HG02938 (cell line): ENCODE measurements at regions not wholly inside any gene's neighbourhood (a gene's known extent, or its start where the extent isn't known, plus 50 kb on each side); places are given as distances from the start of the nearest gene placed in this dataset.

Experiments
- ATAC-seq: cut with Tn5 transposase; IDR thresholded peaks from one replicate; pipeline ENCODE4 v1.9.1; 2021; ENCODE audit warnings: mild to moderate bottlenecking, moderate library complexity; ENCODE audit not compliant: unreplicated experiment

- no peak for ATAC-seq
Observed at GRCh38 chr14:101024686-101025085, 121.2 kb upstream of the RTL1 start.

GRCh38 chr14:101025131-101025530 lies 121.6 kb upstream of the RTL1 start:
- ATAC-seq: no peak

GRCh38 chr14:101025696-101026095 lies 122.2 kb upstream of the RTL1 start:
- no peak for ATAC-seq

- ATAC-seq: no peak
Observed at GRCh38 chr14:101026341-101026740, 122.8 kb upstream of the RTL1 start.

- no peak for ATAC-seq
Observed at GRCh38 chr14:101027291-101027690, 123.8 kb upstream of the RTL1 start.

- ATAC-seq: no peak
Observed at GRCh38 chr14:101027966-101028365, 124.4 kb upstream of the RTL1 start.

GRCh38 chr14:101028971-101029667 lies 125.6 kb upstream of the RTL1 start:
- no peak for ATAC-seq

GRCh38 chr14:101029668-101030290 lies 126.3 kb upstream of the RTL1 start:
- no peak for ATAC-seq

- no peak for ATAC-seq
Observed at GRCh38 chr14:101030586-101030985, 127.1 kb upstream of the RTL1 start.

- no peak for ATAC-seq
Observed at GRCh38 chr14:101031186-101031585, 127.7 kb upstream of the RTL1 start.

GRCh38 chr14:101031721-101032120 lies 128.2 kb upstream of the RTL1 start:
- no peak for ATAC-seq

- no peak for ATAC-seq
Observed at GRCh38 chr14:101032433-101032832, 128.9 kb upstream of the RTL1 start.

GRCh38 chr14:101033006-101033405 lies 129.5 kb upstream of the RTL1 start:
- ATAC-seq: no peak

GRCh38 chr14:101033446-101034165 lies 130.1 kb upstream of the RTL1 start:
- ATAC-seq: no peak

GRCh38 chr14:101034986-101035385 lies 131.5 kb upstream of the RTL1 start:
- ATAC-seq: no peak

- ATAC-seq: no peak
Observed at GRCh38 chr14:101035466-101036225, 132.1 kb upstream of the RTL1 start.

GRCh38 chr14:101037021-101037817 lies 133.7 kb upstream of the RTL1 start:
- no peak for ATAC-seq

GRCh38 chr14:101039031-101039754 lies 135.7 kb upstream of the RTL1 start:
- ATAC-seq: no peak

- no peak for ATAC-seq
Observed at GRCh38 chr14:101039755-101040138, 136.2 kb upstream of the RTL1 start.
